HG02642 (cell line): ENCODE measurements at regions not wholly inside any gene's neighbourhood (a gene's known extent, or its start where the extent isn't known, plus 50 kb on each side); places are given as distances from the start of the nearest gene placed in this dataset.
"Not testable (repeated sequence)": the region's sequence is repeated elsewhere in the genome, so short reads cannot be mapped to it uniquely, and the experiment has no call there.

Experiments
- ATAC-seq: cut with Tn5 transposase; IDR thresholded peaks from one replicate; pipeline ENCODE4 v1.9.1; 2021; ENCODE audit warnings: mild to moderate bottlenecking; ENCODE audit not compliant: unreplicated experiment, poor library complexity

GRCh38 chr7:51451751-51452476 is 135.3 kb upstream of the COBL start:
- ATAC-seq, result no peak

GRCh38 chr7:51450541-51450940 is 133.9 kb upstream of the COBL start:
- no peak for ATAC-seq

- no peak for ATAC-seq
These were observed 130.2 kb upstream of the COBL start for GRCh38 chr7:51446785-51447184.

DNA sequence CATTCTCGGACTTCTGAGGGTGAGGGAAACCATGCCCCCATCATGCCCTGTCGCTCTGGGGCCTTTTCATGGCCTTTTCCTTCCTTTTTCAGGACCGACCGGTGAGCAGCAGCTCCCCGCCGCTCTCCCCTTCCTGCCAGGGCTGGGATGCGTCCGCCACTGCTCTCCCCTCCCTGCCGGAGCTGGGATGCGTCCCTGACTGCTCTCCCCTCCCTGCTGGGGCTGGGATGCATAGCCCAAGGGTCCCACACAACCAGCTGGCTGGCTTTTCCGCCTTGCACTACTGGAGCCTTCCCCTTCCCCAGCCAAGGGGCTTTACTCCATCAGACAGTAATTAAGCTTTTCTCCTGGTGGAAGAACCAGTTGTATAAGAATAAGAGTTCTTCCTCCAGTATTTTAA is 129.7 kb upstream of the COBL start:
- no peak for ATAC-seq

DNA sequence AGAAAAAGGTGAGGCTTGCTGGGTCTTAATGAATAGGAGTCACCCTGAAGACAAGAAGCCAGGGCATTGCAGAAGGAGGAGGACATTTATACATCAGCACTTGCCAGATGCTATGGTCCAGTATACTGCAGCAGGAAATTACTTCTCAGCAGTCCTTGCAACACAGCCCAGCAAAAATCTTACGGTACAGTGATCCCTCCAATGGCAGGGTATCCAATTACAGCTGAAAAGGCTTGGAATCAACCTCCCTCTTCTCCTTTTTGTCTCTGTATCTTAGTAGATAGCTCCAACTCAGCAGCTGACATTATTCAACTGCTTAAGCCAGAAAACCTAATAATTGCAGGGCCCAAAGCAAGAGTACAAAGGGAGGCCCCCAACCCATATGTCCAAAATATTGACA is 128.3 kb upstream of the COBL start:
- no peak for ATAC-seq

GRCh38 chr7:51430480-51431086 is 114.0 kb upstream of the COBL start:
- no peak for ATAC-seq

GRCh38 chr7:51428217-51428887 is 111.7 kb upstream of the COBL start:
- ATAC-seq, result no peak

GRCh38 chr7:51426163-51426562 is 109.6 kb upstream of the COBL start:
- no peak for ATAC-seq

DNA sequence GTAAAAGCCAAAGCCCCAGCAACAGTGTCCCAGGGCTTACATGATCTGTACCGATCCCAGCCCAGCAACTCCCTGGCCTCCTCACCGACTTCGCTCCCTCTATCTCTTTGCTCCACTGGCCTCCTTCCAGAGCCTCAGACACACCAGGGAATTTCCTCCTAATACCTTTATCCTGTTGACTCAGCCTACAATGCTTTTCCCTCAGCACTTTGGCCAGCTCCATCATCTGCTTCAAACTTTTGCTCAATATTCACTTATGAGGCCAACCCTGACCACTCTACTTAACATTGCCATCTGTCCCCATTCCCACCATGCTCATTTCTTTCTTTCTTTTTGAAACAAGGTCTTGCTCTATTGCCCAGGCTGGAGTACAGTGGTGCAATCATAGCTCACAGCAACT is 93.3 kb upstream of the COBL start:
- ATAC-seq, result not testable (repeated sequence)

GRCh38 chr7:51397608-51398007 is 81.0 kb upstream of the COBL start:
- ATAC-seq, result not testable (repeated sequence)

GRCh38 chr7:51393003-51393402 is 76.4 kb upstream of the COBL start:
- not testable (repeated sequence) for ATAC-seq

- ATAC-seq, result not testable (repeated sequence)
These were observed 73.3 kb upstream of the COBL start for GRCh38 chr7:51389952-51390351.

DNA sequence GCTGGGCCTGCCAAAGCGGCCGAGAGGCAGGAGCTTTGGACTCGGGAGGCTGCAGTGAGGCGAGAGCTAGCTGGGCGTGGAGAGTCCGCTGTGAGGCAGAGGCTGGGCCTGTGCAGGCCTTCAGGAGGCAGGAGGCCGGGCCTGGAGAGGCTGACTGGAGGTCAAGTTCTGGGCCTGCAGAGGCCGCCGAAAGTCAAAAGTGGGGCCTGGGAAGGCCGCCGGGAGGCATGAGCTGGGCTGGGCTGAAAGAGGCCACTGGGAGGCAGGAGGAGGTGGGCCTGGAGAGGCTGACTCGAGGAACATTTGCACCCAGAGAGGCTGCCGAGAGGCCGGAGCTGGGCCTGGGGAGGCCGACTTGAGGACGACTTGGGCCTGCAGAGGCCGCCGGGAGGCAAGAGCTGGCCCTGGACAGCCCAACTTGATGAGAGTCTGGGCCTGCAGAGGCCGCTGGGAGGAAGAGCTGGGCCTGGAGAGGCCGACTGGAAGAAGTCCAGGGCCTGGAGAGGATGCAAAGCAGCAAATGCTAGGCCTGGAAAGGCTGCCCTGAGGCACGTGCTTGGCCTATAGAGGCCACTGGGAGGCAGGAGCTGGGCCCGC is 72.7 kb upstream of the COBL start:
- not testable (repeated sequence) for ATAC-seq

DNA sequence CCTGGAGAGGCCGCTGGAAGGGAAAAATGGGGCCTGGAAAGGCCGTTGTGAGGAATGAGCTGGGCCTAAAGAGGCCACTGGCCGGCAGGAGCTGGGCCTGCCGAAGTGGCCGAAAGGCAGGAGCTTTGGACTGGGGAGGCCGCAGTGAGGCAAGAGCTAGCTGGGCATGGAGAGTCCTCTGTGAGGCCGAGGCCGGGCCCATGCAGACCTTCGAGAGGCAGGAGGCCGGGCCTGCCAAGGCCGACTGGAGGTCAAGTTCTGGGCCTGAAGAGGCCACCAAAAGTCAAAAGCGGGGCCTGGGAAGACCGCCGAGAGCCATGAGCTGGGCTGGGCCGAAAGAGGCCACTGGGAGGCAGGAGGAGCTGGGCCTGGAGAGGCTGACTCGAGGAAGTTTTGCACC is 71.6 kb upstream of the COBL start:
- ATAC-seq, result not testable (repeated sequence)

DNA sequence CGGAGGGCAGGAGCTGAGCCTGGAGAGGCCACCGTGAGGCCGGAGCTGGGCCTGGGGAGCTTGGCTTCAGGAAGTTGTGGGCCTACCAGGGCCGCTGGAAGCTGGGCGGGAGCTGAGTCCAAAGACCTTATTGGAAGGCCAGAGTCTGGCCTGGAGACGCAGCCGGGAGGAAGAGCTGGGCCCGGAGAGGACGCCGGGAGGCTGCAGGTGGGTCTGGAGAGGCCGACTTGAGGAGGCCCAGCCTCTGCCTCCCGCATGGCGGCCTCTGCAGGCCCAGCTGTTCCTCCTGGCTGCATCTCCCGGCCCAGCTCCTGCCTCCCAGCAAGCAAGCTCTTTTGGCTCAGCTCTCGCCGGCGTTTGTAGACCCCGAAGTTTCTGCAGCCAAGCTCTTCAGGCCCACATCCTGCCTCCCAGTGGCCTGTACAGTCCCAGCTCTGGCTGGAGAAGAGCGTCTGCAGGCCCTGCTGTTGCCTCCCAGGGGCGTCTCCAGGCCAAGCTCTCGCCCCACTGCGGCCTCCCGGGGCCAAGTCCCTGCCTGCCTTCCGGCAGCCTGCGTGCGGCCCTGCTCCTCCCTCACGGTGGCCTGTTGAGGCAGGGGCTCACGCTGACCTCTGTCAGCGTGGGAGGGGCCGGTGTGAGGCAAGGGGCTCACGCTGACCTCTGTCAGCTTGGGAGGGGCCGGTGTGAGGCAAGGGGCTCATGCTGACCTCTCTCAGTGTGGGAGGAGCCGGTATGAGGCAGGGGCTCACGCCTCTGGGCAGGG is 70.4 kb upstream of the COBL start:
- ATAC-seq, result not testable (repeated sequence)

DNA sequence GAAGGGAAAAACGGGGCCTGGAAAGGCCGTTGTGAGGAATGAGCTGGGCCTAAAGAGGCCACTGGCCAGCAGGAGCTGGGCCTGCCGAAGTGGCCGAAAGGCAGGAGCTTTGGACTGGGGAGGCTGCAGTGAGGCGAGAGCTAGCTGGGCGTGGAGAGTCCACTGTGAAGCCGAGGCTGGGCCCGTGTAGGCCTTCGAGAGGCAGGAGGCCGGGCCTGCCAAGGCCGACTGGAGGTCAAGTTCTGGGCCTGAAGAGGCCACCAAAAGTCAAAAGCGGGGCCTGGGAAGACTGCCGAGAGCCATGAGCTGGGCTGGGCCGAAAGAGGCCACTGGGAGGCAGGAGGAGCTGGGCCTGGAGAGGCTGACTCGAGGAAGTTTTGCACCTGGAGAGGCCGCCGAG is 69.6 kb upstream of the COBL start:
- ATAC-seq, result not testable (repeated sequence)

DNA sequence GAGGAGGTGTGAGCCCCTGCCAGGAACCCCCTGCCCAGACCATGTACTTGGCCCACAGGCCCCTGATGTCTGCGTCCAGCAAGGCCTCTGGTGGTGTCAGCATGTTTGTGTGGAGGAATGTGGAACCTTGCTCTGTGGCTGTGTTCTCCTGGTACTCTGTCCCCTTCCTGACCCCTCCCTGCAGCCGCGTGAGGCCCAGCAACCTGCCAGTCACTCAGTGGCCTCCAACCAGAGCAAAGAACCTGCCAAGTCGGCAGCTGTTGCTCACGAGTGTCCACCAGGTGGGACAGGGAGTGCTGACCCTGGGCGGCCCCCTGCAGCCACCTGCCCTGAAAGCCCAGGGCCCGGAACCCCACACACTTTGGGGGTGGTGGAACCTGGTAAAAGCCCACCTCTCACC is 65.6 kb upstream of the COBL start:
- ATAC-seq, result not testable (repeated sequence)

GRCh38 chr7:51376420-51377092 is 59.9 kb upstream of the COBL start:
- ATAC-seq, result no peak

DNA sequence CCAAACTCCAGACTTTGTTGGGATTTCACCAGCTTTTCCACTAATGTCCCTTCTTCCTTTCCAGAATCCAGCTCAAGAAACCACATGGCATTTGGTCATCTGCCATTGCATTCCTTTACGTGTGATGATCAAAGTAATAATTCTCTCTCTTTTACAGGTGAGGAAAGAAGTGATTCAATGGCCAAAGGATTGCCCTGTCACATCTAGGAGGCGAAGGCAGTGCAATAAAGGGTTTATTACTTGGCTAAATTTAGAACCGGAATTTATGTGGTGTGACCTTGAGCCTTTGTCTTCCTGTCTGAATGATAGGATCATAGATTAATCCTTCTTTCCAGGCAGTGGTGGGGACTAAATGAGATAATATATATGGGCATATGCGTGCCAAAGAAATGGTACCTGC is 58.3 kb upstream of the COBL start:
- ATAC-seq, result no peak

DNA sequence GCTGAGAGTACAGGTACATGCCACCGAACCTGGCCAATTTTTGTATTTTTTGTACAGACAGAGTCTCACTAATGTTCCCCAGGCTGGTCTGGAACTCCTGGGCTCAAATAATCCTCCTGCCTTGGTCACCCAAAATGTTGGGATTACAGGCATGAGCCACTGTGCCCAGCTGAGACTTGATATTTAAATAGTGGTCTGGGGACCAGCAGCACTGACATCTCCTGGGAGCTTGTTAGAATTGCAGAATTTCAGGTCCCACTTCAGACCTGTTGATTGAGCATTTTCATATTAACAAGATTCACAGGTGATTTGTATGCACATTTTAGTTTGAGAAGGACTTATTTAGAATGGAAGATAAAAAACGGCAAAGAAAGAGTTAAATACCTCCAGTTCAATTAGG is 57.0 kb upstream of the COBL start:
- ATAC-seq, result not testable (repeated sequence)
